ENCODE measurements at regions not wholly inside any gene's neighbourhood (a gene's known extent, or its start where the extent isn't known, plus 50 kb on each side); places are given as distances from the start of the nearest gene placed in this dataset.

GRCh38 chr6:148657048-148657447 lies 89.8 kb upstream of the UST start:
- DNase-seq = peak; percentile 67

- no peak for DNase-seq
These were observed 88.0 kb upstream of the UST start for GRCh38 chr6:148658681-148659430.

GRCh38 chr6:148667395-148667794 lies 79.4 kb upstream of the UST start:
- DNase-seq = no peak

- no peak for DNase-seq
These were observed 75.7 kb upstream of the UST start for GRCh38 chr6:148671085-148671484.

- no peak for DNase-seq
These were observed 74.9 kb upstream of the UST start for GRCh38 chr6:148671952-148672351.

- no peak for DNase-seq
These were observed 72.5 kb upstream of the UST start for GRCh38 chr6:148674306-148674705.

GRCh38 chr6:148677594-148678476 lies 69.0 kb upstream of the UST start:
- no peak for DNase-seq

- DNase-seq = no peak
These were observed 68.1 kb upstream of the UST start for GRCh38 chr6:148678682-148679081.

GRCh38 chr6:148681666-148682065 lies 65.2 kb upstream of the UST start:
- DNase-seq = no peak

GRCh38 chr6:148682252-148682651 lies 64.6 kb upstream of the UST start:
- DNase-seq = no peak

GRCh38 chr6:148682990-148683389 lies 63.8 kb upstream of the UST start:
- DNase-seq = peak; percentile 81

- no peak for DNase-seq
These were observed 57.7 kb upstream of the UST start for GRCh38 chr6:148689168-148689567.

- no peak for DNase-seq
These were observed 52.8 kb upstream of the UST start for GRCh38 chr6:148693882-148694484.
